Caco-2 (cell line): ENCODE measurements at regions not wholly inside any gene's neighbourhood (a gene's known extent, or its start where the extent isn't known, plus 50 kb on each side); places are given as distances from the start of the nearest gene placed in this dataset.

Experiments used
- BruUV-seq: library from RNA; stranded (reverse); fragments of 400-500 nt; replicated peaks from 2 replicates; lab custom pipeline; 2021; lab: Mats Ljungman, UMichigan
- CTCF ChIA-PET: fragments of 300-600 bp; sonication (Branson Sonifier 250); formaldehyde crosslinking; loops from one replicate; lab custom pipeline; 2022; ENCODE audit warnings: antibody characterized with exemption; lab: Charles Lee
- POLR2A ChIA-PET: fragments of 300-600 bp; sonication (Branson Sonifier 250); formaldehyde crosslinking; loops from one replicate; lab custom pipeline; 2022; ENCODE audit warnings: antibody characterized with exemption; lab: Charles Lee
- DNase-seq, 2 experiments: peaks; one replicate each; pipeline versions ENCODE4 v3.0.0 to v3.0.0-alpha.2; 2020 to 2022
- H3K27me3 ChIP-seq: replicated peaks from 2 replicates; pipeline ENCODE4 v1.6.0; 2011; ENCODE audit warnings: low read length; ENCODE audit not compliant: control insufficient read depth, insufficient read depth
- H3K36me3 ChIP-seq: 2 replicates; pipeline ENCODE4 v1.5.1; 2011; ENCODE audit warnings: low read length; ENCODE audit not compliant: control insufficient read depth, insufficient read depth
- H3K4me1 ChIP-seq: fragments of 250-450 bp; sonication (Bioruptor Pico); 2 replicates; pipeline ENCODE4 v1.5.1; 2020; ENCODE audit warnings: mild to moderate bottlenecking
- H3K4me3 ChIP-seq: 2 replicates; pipeline ENCODE4 v1.5.1; 2011; ENCODE audit warnings: low read depth, mild to moderate bottlenecking, control low read depth, low read length
- H3K9me3 ChIP-seq: fragments of 250-450 bp; sonication (Bioruptor Pico); 2 replicates; pipeline ENCODE4 v1.5.1; 2020; ENCODE audit warnings: mild to moderate bottlenecking, moderate library complexity
- H3K27ac Mint-ChIP-seq: one replicate; pipeline ENCODE4 v1.8.0; 2022; ENCODE audit warnings: mixed read lengths; ENCODE audit not compliant: unreplicated experiment
- H3K27me3 Mint-ChIP-seq: one replicate; pipeline ENCODE4 v1.8.0; 2022; ENCODE audit warnings: mixed read lengths; ENCODE audit not compliant: insufficient read depth, unreplicated experiment
- H3K36me3 Mint-ChIP-seq: one replicate; pipeline ENCODE4 v1.8.0; 2022; ENCODE audit warnings: mild to moderate bottlenecking, mixed read lengths; ENCODE audit not compliant: insufficient read depth, unreplicated experiment
- H3K4me1 Mint-ChIP-seq: one replicate; pipeline ENCODE4 v1.8.0; 2022; ENCODE audit warnings: low read depth, mixed read lengths; ENCODE audit not compliant: unreplicated experiment
- H3K4me3 Mint-ChIP-seq: one replicate; pipeline ENCODE4 v1.8.0; 2022; ENCODE audit warnings: mild to moderate bottlenecking, moderate library complexity, mixed read lengths; ENCODE audit not compliant: unreplicated experiment
- H3K9me3 Mint-ChIP-seq: one replicate; pipeline ENCODE4 v1.8.0; 2022; ENCODE audit warnings: mixed read lengths; ENCODE audit not compliant: unreplicated experiment
- intact Hi-C: fragments of 100-400 bp; cut with micrococcal nuclease; formaldehyde crosslinking; loops from one replicate; pipeline ENCODE4 v1.10.0; 2022; ENCODE audit not compliant: unreplicated experiment
- TF ChIP-seq, protein P1 (sequence below), 2 experiments: fragments of 200-600 bp in 1 of 2; IDR thresholded peaks; 1 replicate in 1 of 2; 2 replicates in 1 of 2; pipeline versions ENCODE4 v1.5.1 to v1.8.0; 2011 to 2022; ENCODE audit warnings: antibody characterized with exemption in 1 of 2, control low read depth in 1 of 2, inconsistent platforms in 1 of 2, low read depth in 1 of 2, low read length in 1 of 2, mild to moderate bottlenecking in 1 of 2, moderate library complexity in 1 of 2; ENCODE audit not compliant: insufficient read depth in 1 of 2, severe bottlenecking in 1 of 2, unreplicated experiment in 1 of 2

- no peaks in the 10 kb centered on the region for H3K4me1 Mint-ChIP-seq
- DNase-seq = no peak
- H3K9me3 Mint-ChIP-seq = no peaks in the 10 kb centered on the region
- POLR2A ChIA-PET = interaction anchor here (0.7 kb wide), 1 partner anchor 38 kb away, joined by 5 read pairs; no protein-coding TSS in a partner anchor
- no peaks in the 10 kb centered on the region for H3K36me3 Mint-ChIP-seq
- Histone ChIP-seq H3K27me3 (no peaks in the 10 kb centered on the region), H3K9me3 (no peaks in the 10 kb centered on the region), H3K36me3 (no peaks in the 10 kb centered on the region), H3K4me1 (no peaks in the 10 kb centered on the region), H3K4me3 (no peak overlapping the region)
- CTCF ChIA-PET = no interaction called here
- no peak overlapping the region for H3K4me3 Mint-ChIP-seq
- H3K27ac Mint-ChIP-seq = no peak overlapping the region
- intact Hi-C loops = no loop called here
- H3K27me3 Mint-ChIP-seq = no peaks in the 10 kb centered on the region
- no TSS peak for BruUV-seq
- TF ChIP-seq, protein P1, sequence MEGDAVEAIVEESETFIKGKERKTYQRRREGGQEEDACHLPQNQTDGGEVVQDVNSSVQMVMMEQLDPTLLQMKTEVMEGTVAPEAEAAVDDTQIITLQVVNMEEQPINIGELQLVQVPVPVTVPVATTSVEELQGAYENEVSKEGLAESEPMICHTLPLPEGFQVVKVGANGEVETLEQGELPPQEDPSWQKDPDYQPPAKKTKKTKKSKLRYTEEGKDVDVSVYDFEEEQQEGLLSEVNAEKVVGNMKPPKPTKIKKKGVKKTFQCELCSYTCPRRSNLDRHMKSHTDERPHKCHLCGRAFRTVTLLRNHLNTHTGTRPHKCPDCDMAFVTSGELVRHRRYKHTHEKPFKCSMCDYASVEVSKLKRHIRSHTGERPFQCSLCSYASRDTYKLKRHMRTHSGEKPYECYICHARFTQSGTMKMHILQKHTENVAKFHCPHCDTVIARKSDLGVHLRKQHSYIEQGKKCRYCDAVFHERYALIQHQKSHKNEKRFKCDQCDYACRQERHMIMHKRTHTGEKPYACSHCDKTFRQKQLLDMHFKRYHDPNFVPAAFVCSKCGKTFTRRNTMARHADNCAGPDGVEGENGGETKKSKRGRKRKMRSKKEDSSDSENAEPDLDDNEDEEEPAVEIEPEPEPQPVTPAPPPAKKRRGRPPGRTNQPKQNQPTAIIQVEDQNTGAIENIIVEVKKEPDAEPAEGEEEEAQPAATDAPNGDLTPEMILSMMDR (IDR thresholded peaks at IDR 0.05; ENCODE audit: insufficient read depth in 1 of 2, low read depth in 1 of 2, low read length in 1 of 2, severe bottlenecking in 1 of 2, unreplicated experiment in 1 of 2) = no peak
These were observed 392.2 kb downstream of the ETS1 start for GRCh38 chr11:128195057-128195751.

GRCh38 chr11:128194216-128194615 lies 393.1 kb downstream of the ETS1 start:
- no peak for DNase-seq
- Mint-ChIP-seq H3K27me3 (no peaks in the 10 kb centered on the region), H3K27ac (no peak overlapping the region), H3K4me1 (no peaks in the 10 kb centered on the region), H3K4me3 (no peak overlapping the region), H3K9me3 (no peaks in the 10 kb centered on the region), H3K36me3 (no peaks in the 10 kb centered on the region)
- ChIA-PET CTCF (no interaction called here), POLR2A (no interaction called here)
- TF ChIP-seq, protein P1 (IDR thresholded peaks at IDR 0.05; ENCODE audit: insufficient read depth in 1 of 2, low read depth in 1 of 2, low read length in 1 of 2, severe bottlenecking in 1 of 2, unreplicated experiment in 1 of 2) = no peak
- Histone ChIP-seq H3K4me1 (no peaks in the 10 kb centered on the region), H3K27me3 (no peaks in the 10 kb centered on the region), H3K9me3 (no peaks in the 10 kb centered on the region), H3K4me3 (no peak overlapping the region), H3K36me3 (no peaks in the 10 kb centered on the region)
- intact Hi-C loops = no loop called here
- no TSS peak for BruUV-seq

DNA sequence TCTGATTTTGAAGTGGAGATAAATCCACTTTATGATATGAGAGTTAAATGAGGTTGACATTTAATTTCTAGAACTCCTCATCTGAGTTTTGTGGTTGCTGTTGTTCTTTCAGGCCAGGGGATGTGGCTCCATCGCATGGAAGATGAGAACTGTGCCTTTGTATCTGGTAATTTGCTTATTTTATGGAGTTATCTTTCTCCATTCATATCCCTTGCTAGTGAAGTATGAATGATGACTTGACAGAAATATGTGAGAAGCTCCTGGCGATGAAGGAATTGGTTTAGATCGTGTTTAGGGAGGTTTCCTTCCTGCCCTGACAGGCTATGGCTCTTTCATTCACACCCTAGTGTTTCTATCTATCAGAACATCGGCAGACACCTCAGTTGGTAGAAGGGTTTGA lies 393.7 kb downstream of the ETS1 start:
- no peak overlapping the region for H3K4me3 ChIP-seq
- CTCF ChIA-PET = no interaction called here
- H3K9me3 Mint-ChIP-seq = no peaks in the 10 kb centered on the region
- no peak for DNase-seq
- BruUV-seq = no TSS peak
- POLR2A ChIA-PET = no interaction called here
- no peaks in the 10 kb centered on the region for H3K27me3 ChIP-seq
- TF ChIP-seq, protein P1 (IDR thresholded peaks at IDR 0.05; ENCODE audit: insufficient read depth in 1 of 2, low read depth in 1 of 2, low read length in 1 of 2, severe bottlenecking in 1 of 2, unreplicated experiment in 1 of 2) = no peak
- H3K4me3 Mint-ChIP-seq = no peak overlapping the region
- no peaks in the 10 kb centered on the region for H3K9me3 ChIP-seq
- no peaks in the 10 kb centered on the region for H3K27me3 Mint-ChIP-seq
- no peaks in the 10 kb centered on the region for H3K36me3 Mint-ChIP-seq
- no peak overlapping the region for H3K27ac Mint-ChIP-seq
- peaks cover 1% of the 10 kb centered on the region for H3K4me1 Mint-ChIP-seq
- intact Hi-C loops = no loop called here
- no peaks in the 10 kb centered on the region for H3K36me3 ChIP-seq
- no peaks in the 10 kb centered on the region for H3K4me1 ChIP-seq
